Activated T-helper 2 cell treated with anti-CD3 and anti-CD28 coated beads, Interferon-gamma antibody, Interleukin-2, Interleukin-4, amounts not matched to agents 10 μg/mL and 5 μg/mL and 100 μg/mL, durations not matched to agents 14 hours and 24 hours and 36 hours (primary cell): ENCODE measurements at regions not wholly inside any gene's neighbourhood (a gene's known extent, or its start where the extent isn't known, plus 50 kb on each side); places are given as distances from the start of the nearest gene placed in this dataset.

Experiments used
- DNase-seq: peaks from one replicate; pipeline ENCODE4 v3.0.0; 2021; ENCODE audit warnings: low spot score
- H3K27ac Mint-ChIP-seq: one replicate; pipeline ENCODE4 v1.8.0; 2021; ENCODE audit warnings: mixed read lengths
- H3K27me3 Mint-ChIP-seq: one replicate; pipeline ENCODE4 v1.8.0; 2021; ENCODE audit warnings: low read depth, mixed read lengths
- H3K36me3 Mint-ChIP-seq: one replicate; pipeline ENCODE4 v1.8.0; 2021; ENCODE audit warnings: low read depth, mixed read lengths
- H3K4me1 Mint-ChIP-seq: one replicate; pipeline ENCODE4 v1.8.0; 2021; ENCODE audit warnings: low read depth, mixed read lengths
- H3K4me3 Mint-ChIP-seq: one replicate; pipeline ENCODE4 v1.8.0; 2021; ENCODE audit warnings: low read depth, mild to moderate bottlenecking, moderate library complexity, mixed read lengths
- H3K9me3 Mint-ChIP-seq: one replicate; pipeline ENCODE4 v1.8.0; 2021; ENCODE audit warnings: mixed read lengths
- intact Hi-C: fragments of 100-400 bp; cut with micrococcal nuclease; formaldehyde crosslinking; loops from one replicate; pipeline ENCODE4 v1.15.1; 2023

DNA sequence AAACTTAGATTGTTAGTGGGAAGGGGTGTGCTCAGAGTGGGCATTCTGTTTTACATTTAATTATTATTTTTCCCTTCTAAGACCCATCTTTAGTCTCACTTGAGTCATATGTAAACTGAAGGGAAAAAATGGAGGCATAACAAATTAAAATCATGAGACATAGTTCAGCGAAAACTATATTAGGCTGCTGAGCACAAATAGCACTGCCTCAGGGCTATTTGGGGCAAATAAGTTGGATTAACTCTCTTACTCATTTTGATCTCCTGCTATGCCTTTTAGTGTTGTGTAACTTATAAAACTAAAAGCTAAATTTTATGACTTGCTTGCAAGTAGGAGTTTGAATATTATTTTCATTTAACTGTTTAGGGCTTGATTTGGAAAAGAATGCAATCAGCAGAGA, 1329.2 kb upstream of the PCDH7 start:
- Mint-ChIP-seq H3K4me3 (no peak overlapping the region), H3K36me3 (no peaks in the 10 kb centered on the region), H3K27me3 (no peaks in the 10 kb centered on the region), H3K9me3 (peaks cover 42% of the 10 kb centered on the region), H3K27ac (no peak overlapping the region), H3K4me1 (no peaks in the 10 kb centered on the region)
- DNase-seq, result no peak
- intact Hi-C loops, result no loop called here

DNA sequence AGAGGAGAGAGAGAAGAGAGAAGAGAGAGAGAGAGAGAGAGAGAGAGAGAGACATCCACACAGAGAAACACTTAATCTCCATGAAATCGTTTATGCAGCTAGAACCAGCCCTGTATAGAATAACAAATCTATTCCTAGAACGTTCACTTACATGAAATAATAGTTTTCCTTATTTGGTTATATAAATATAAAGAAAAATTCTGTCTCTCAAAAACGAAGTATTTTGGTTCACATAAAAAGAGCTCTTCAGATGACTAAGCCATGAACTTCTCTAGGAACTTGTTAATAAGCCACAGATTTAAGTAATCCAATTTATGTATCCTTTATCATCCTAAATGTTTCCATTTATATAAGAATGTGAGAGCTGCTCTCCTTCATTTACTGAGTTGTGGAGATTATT, 1315.1 kb upstream of the PCDH7 start:
- Mint-ChIP-seq H3K9me3 (peaks cover 29% of the 10 kb centered on the region), H3K4me1 (no peaks in the 10 kb centered on the region), H3K36me3 (no peaks in the 10 kb centered on the region), H3K4me3 (no peak overlapping the region), H3K27me3 (no peaks in the 10 kb centered on the region), H3K27ac (no peak overlapping the region)
- intact Hi-C loops, result no loop called here
- no peak for DNase-seq

DNA sequence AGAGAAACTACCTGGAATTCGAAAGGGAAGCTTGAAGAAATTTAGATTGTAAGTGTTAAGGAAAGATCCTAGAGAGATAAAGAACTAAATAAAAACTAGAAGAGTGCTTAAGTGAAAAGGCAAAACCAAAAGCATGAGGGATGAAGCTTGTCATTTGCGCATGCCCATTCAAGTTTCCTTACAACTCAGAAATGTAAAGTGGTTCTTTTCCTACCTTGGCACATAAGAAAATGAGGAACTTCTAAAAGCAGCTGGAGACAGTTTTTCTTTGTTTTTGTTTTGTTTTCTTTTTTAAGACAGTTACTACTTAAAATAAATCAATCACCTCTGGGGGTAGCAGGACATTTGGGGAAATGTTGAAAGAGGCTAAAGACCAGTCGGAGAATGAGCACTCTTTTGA, 1304.4 kb upstream of the PCDH7 start:
- Mint-ChIP-seq H3K27me3 (no peaks in the 10 kb centered on the region), H3K4me1 (no peaks in the 10 kb centered on the region), H3K27ac (no peak overlapping the region), H3K36me3 (no peaks in the 10 kb centered on the region), H3K4me3 (no peak overlapping the region), H3K9me3 (peaks cover 29% of the 10 kb centered on the region)
- DNase-seq, result no peak
- intact Hi-C loops, result no loop called here

DNA sequence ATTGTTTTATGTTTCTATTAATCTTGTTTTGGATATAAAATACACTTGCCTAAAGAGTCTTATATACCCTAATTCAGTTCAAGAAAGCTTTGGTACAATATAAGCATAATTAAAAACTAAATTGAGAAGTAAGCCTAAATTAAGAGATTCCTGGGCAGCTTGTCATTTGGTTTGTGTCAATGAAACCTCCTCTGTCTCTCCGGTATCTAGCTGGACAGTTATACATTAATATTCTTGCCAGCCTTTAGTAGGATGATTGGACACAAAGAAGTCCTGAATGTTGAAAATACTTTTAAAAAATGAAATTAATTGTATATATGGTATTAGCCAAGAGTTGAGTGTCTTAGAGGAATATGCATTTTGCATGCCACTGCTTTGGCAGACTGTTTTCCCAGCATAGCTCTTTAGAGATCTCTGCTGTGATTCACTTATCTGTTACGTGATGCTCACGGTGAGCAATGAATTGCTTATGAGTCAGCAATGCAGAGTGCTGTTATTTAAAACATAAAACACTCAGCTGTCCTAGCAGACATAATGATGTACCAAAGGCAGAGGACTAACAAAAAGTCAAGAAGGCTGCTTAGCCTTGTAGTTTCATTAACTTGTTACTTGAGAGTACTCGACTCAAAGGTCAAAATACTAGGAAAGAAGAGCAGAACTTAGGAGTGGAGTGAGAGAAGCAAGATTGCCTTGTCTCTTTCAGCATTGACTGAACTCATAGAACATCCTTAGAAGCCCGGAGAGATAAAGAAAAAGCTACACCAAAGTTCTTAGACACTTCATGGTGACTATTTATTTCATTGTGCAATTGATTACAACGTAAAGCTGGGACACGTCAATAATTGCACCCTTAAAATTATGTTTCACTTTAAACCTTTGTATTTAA, 1296.1 kb upstream of the PCDH7 start:
- intact Hi-C loops, result no loop called here
- Mint-ChIP-seq H3K27ac (no peak overlapping the region), H3K4me3 (no peak overlapping the region), H3K27me3 (no peaks in the 10 kb centered on the region), H3K9me3 (peaks cover 34% of the 10 kb centered on the region), H3K36me3 (no peaks in the 10 kb centered on the region), H3K4me1 (no peaks in the 10 kb centered on the region)
- DNase-seq, result no peak

DNA sequence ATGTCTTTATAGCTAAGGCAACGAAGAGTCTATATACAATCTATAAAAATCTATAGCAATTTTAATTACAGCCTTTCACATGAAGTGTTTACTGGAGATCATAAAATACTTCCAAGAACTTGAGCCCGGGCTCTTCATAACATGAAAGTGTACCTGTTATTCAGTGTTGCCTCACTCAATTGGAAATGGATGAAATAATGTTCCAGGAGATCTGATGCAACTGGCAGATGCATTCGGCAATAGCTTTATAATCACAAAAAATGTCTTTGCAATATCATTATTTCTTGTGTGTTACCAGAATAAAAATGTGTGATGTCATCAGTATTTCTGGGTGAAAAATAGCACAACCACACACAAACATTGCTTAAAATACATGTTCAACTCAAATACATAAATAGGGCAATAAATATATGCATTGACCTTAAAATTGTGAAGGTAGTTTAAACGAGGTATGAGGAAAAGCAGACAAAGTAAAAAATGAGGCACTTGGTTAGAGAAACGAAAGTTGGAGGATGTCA, 1266.8 kb upstream of the PCDH7 start:
- intact Hi-C loops, result no loop called here
- H3K4me1 Mint-ChIP-seq, result no peaks in the 10 kb centered on the region
- no peaks in the 10 kb centered on the region for H3K27me3 Mint-ChIP-seq
- no peak overlapping the region for H3K4me3 Mint-ChIP-seq
- H3K36me3 Mint-ChIP-seq, result no peaks in the 10 kb centered on the region
- H3K9me3 Mint-ChIP-seq, result peaks cover 47% of the 10 kb centered on the region
- DNase-seq, result no peak
- no peak overlapping the region for H3K27ac Mint-ChIP-seq

DNA sequence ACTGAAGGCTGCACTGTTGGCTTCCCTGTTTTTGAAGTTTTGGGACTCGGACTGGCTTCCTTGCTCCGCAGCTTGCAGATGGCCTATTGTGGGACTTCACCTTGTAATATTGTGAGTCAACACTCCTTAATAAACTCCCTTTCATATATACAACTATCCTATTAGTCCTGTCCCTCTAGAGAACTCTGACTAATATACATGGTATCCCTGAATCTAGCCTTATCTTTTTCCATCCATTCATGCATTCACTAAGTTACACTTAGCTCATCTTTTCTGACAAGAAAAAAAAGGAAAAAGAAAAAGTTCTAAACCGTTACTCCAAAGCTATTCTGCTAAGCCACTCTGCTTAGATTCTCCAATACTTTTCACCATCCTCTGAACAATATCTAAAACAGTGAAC, 1260.2 kb upstream of the PCDH7 start:
- Mint-ChIP-seq H3K36me3 (no peaks in the 10 kb centered on the region), H3K4me1 (no peaks in the 10 kb centered on the region), H3K9me3 (peaks cover 55% of the 10 kb centered on the region), H3K27me3 (no peaks in the 10 kb centered on the region), H3K27ac (no peak overlapping the region), H3K4me3 (no peak overlapping the region)
- intact Hi-C loops, result no loop called here
- no peak for DNase-seq

DNA sequence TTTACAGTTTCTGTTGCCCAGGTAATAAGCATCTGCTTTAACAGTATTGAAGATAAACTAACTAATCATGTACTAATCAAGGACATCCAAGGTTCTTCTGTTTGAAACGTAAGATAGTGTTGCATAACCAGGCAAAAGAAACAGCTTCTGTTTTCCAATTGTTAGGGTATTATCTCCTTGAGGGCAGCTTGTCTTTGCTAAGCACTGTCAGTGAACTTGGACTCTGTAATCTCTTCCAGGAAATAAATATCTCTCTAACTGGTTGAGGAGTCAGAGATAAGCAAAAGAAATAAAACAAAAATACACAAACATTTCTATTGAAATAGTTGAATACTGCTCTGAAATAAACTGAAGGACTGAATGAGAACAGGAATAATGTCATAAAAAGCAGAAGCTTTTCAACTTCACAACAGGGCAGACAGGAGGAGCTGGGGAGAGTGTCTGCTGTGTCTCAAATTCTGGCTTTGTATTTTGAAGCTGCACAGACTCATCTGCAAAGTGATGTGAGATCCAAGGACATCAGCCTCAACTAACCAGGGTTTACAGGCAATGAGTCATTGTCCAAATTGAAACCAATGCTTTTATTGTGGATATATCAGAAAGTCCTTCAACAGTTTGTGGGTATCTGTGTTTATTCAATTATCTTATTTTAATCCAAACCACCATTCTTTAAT, 1253.0 kb upstream of the PCDH7 start:
- Mint-ChIP-seq H3K4me1 (no peaks in the 10 kb centered on the region), H3K36me3 (no peaks in the 10 kb centered on the region), H3K4me3 (no peak overlapping the region), H3K9me3 (peaks cover 58% of the 10 kb centered on the region), H3K27me3 (no peaks in the 10 kb centered on the region), H3K27ac (no peak overlapping the region)
- intact Hi-C loops, result no loop called here
- no peak for DNase-seq
